ENCODE measurements at regions not wholly inside any gene's neighbourhood (a gene's known extent, or its start where the extent isn't known, plus 50 kb on each side); places are given as distances from the start of the nearest gene placed in this dataset.
"Not testable (repeated sequence)": the region's sequence is repeated elsewhere in the genome, so short reads cannot be mapped to it uniquely, and the experiment has no call there.

DNA sequence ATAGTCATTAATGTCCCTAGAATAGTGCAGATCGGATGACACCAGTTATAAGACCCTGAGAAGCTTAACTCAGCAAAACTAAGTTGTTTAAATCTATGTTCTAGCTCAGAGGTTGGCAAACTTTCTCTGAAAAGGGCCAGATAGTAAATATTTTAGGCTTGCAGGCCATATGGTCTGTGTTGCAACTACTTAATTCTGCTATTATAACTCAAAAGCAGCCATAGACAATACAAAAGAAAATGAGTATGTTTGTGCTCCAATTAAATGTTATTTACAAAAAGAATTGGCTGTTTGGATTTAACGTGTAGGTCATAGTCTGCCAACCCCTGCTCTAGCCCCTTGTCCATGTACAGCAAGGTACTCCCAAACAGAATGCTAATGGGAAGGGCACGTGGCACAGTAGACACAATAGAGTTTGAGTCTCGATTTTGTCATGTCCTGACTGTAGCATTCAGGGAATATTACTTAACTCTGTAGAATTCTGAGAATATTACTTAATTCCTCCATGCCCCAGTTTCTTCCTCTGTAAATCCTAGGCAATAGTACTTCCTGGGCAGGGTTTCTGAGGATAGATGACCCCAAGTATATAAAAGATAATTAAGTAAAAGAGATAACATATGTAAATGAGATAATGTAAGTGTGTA is 70.5 kb upstream of the ATP2C1 start:
- ATAC-seq (ENCODE audit: low FRiP score) (no peak), DNase-seq (no peak)
- H3K9me3 ChIP-seq (ENCODE audit: control insufficient read depth, low read length) = no peaks in the 10 kb centered on the region
- H3K27ac ChIP-seq (ENCODE audit: low read depth in 1 of 2, low read length in 2 of 2) = no peak overlapping the region
- H3K4me1 ChIP-seq (ENCODE audit: control insufficient read depth in 1 of 2, insufficient read depth in 2 of 2, low read length in 2 of 2) = no peaks in the 10 kb centered on the region
- no peaks in the 10 kb centered on the region for H3K36me3 ChIP-seq (ENCODE audit: control insufficient read depth in 1 of 2, insufficient read depth in 2 of 2, low read length in 1 of 2)
- WGBS, 2 donors = 73 to 77% methylated on average over 4 of the region's 4 CpGs
- intact Hi-C loops (cut with DNase I) = no loop called here
- no peaks in the 10 kb centered on the region for H3K27me3 ChIP-seq (ENCODE audit: control insufficient read depth in 1 of 2, insufficient read depth in 2 of 2, low read length in 1 of 2)
- H3K4me3 ChIP-seq (ENCODE audit: low read length in 2 of 2) = no peak overlapping the region

DNA sequence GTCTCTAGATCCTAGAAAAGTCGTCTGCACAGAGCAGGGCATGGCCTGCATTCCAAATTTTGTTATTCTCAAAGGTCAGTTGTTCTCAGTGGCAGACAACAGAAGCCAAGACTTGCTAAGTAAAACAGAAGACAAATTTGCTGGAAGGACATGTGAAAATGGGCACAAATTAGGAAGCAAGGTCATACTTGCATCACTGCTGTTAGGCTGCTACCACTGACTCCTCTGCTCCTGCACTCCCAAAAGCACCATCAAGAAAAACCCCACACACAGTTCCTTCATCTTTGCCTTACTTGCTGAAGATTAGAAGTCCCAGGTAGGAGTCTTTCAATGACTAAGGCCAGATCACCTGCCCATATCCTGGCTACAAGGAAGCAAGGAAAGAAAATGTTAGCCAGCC is 69.9 kb upstream of the ATP2C1 start:
- H3K9me3 ChIP-seq (ENCODE audit: control insufficient read depth, low read length) = no peaks in the 10 kb centered on the region
- intact Hi-C loops (cut with DNase I) = no loop called here
- 27 to 50% methylated on average over 1 of the region's 1 CpG for WGBS, 2 donors

DNA sequence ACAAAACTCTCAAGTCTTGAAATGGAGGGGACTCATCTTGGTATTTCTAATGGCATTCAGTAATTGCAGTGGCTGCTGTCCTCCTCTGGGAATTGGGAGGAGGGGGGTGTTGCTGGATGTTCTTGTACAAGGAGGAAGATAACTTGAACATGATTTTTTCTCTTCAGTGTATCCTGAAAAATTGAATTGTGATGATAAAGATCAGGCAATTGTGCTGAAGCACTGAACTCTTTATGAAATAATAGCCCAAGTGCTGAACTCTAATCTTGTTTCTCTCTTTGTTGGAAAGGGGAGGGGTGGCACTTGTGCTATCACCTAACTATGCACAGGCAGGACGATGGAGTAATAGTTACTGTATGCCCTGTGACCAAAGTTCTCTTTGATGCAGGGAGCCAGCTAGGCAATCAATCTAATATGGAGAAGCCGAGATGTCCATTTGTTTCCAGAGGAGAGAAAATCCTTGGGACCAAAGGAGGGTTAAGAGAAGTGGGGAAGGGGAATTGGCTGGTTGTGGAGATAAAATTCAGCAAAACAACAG is 68.1 kb upstream of the ATP2C1 start:
- DNase-seq (no peak), ATAC-seq (ENCODE audit: low FRiP score) (no peak)
- Histone ChIP-seq H3K4me1 (ENCODE audit: control insufficient read depth in 1 of 2, insufficient read depth in 2 of 2, low read length in 2 of 2) (no peaks in the 10 kb centered on the region), H3K27ac (ENCODE audit: low read depth in 1 of 2, low read length in 2 of 2) (no peak overlapping the region), H3K27me3 (ENCODE audit: control insufficient read depth in 1 of 2, insufficient read depth in 2 of 2, low read length in 1 of 2) (no peaks in the 10 kb centered on the region), H3K9me3 (ENCODE audit: control insufficient read depth, low read length) (no peaks in the 10 kb centered on the region), H3K4me3 (ENCODE audit: low read length in 2 of 2) (no peak overlapping the region), H3K36me3 (ENCODE audit: control insufficient read depth in 1 of 2, insufficient read depth in 2 of 2, low read length in 1 of 2) (no peaks in the 10 kb centered on the region)
- intact Hi-C loops (cut with DNase I) = no loop called here
- WGBS, 2 donors = 51 to 55% methylated on average over 2 of the region's 2 CpGs

More for the DNA sequence above, 69.9 kb upstream of the ATP2C1 start:
- Histone ChIP-seq H3K27me3 (ENCODE audit: control insufficient read depth in 1 of 2, insufficient read depth in 2 of 2, low read length in 1 of 2) (no peaks in the 10 kb centered on the region), H3K4me3 (ENCODE audit: low read length in 2 of 2) (no peak overlapping the region), H3K27ac (ENCODE audit: low read depth in 1 of 2, low read length in 2 of 2) (no peak overlapping the region), H3K4me1 (ENCODE audit: control insufficient read depth in 1 of 2, insufficient read depth in 2 of 2, low read length in 2 of 2) (no peaks in the 10 kb centered on the region), H3K36me3 (ENCODE audit: control insufficient read depth in 1 of 2, insufficient read depth in 2 of 2, low read length in 1 of 2) (no peaks in the 10 kb centered on the region)
- DNase-seq = no peak
- no peak for ATAC-seq (ENCODE audit: low FRiP score)

DNA sequence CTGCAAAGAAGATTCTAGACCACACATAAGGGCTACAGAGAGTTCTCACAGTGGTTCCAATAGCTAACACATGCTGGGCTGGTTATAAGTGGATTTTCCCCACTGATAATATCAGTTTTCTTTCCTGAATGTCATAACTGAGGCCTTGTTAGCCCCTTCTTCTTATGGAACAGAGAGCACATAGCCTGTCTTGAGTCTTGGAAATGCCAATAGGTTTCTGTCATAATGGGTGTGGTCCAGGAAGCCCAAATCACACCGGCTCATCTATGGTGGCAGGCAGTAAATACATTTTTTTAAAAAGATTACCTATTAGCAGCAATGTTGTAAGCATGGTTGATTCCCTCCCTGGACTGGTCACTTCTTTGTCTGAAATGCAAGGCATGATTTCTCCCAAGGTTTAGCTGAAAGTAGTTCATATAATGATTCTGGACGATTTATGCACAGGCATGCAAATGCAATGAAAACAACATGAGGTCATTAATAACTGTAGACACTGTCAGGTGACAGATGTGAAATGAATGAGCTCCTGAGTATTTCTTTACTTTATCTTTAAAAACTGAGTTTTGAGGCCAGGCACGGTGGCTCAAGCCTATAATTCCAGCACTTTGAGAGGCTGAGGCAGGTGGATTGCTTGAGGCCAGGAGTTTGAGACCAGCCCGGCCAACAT is 67.2 kb upstream of the ATP2C1 start:
- no peaks in the 10 kb centered on the region for H3K4me1 ChIP-seq (ENCODE audit: control insufficient read depth in 1 of 2, insufficient read depth in 2 of 2, low read length in 2 of 2)
- no peak overlapping the region for H3K4me3 ChIP-seq (ENCODE audit: low read length in 2 of 2)
- H3K9me3 ChIP-seq (ENCODE audit: control insufficient read depth, low read length) = no peaks in the 10 kb centered on the region
- ATAC-seq (ENCODE audit: low FRiP score) (no peak), DNase-seq (no peak)
- H3K27ac ChIP-seq (ENCODE audit: low read depth in 1 of 2, low read length in 2 of 2) = no peak overlapping the region
- no peaks in the 10 kb centered on the region for H3K36me3 ChIP-seq (ENCODE audit: control insufficient read depth in 1 of 2, insufficient read depth in 2 of 2, low read length in 1 of 2)
- intact Hi-C loops (cut with DNase I) = no loop called here
- no peaks in the 10 kb centered on the region for H3K27me3 ChIP-seq (ENCODE audit: control insufficient read depth in 1 of 2, insufficient read depth in 2 of 2, low read length in 1 of 2)
- 66 to 67% methylated on average over 4 of the region's 4 CpGs for WGBS, 2 donors

DNA sequence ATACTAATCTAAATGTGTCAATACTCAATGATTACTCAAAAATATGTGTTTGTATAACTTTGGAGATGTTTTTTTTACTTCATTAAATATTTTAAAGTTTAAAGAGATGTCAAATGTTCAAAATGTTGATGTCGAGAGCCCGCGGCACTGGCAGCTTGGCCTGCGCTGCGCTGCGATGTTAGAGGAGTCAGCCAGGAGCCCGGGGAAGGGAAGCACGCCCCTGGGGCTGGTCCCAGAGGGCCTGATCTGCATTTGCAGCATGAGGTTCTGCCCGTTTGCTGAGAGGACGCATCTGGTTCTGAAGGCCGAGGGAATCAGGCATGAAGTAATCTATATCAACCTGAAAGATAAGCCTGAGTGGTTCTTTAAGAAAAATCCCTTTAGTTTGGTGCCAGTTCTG is 66.4 kb upstream of the ATP2C1 start:
- DNase-seq = no peak
- 80 to 85% methylated on average over 11 of the region's 11 CpGs for WGBS, 2 donors
- no peaks in the 10 kb centered on the region for H3K4me1 ChIP-seq (ENCODE audit: control insufficient read depth in 1 of 2, insufficient read depth in 2 of 2, low read length in 2 of 2)
- no peaks in the 10 kb centered on the region for H3K36me3 ChIP-seq (ENCODE audit: control insufficient read depth in 1 of 2, insufficient read depth in 2 of 2, low read length in 1 of 2)
- H3K27me3 ChIP-seq (ENCODE audit: control insufficient read depth in 1 of 2, insufficient read depth in 2 of 2, low read length in 1 of 2) = no peaks in the 10 kb centered on the region
- H3K4me3 ChIP-seq (ENCODE audit: low read length in 2 of 2) = no peak overlapping the region
- no peak for ATAC-seq (ENCODE audit: low FRiP score)
- intact Hi-C loops (cut with DNase I) = no loop called here
- no peaks in the 10 kb centered on the region for H3K9me3 ChIP-seq (ENCODE audit: control insufficient read depth, low read length)
- no peak overlapping the region for H3K27ac ChIP-seq (ENCODE audit: low read depth in 1 of 2, low read length in 2 of 2)

DNA sequence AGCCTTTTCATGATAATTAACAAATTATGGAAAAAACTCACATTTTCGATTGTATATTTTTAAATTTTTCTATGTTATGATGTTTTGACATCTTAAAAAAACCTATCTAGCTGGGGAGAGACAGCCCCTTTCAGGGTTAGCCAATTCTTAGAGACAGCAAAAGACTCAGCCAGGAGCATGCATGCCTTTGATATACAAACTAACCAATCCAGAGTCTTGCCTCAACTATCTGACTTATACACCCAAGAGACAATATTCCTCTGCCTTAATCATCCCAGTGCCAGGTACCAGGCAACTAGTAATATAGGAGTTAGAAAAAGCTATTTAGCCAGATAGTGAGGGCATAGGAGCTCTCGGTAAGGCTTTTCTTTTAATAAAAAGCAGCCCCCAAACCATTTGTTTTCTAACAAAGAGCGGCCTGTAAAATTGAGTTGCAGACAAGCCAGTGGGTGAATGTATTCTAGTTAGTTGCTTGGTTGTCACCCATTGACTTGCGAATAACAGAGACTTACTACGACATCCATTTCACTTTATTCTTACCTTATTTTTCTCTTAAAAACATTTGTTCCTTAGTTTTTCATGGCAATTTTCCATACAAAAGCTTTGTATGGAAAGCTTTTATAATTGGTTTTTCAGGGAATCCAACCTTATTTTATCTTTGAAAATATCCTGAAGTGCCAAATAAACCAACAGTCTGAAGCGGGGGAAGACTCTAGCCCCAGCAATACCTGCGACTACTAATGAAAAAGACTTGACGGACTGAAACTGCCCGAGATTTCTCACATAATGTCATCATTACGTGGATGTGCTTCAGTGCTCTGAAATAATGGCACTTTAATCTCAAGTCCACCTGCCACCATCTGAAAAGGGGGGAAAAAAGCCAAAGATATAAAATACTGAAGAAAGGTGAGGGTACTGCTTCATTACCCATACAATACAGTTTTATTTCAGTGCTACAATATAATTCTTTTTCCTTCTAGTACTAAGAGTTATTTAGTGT is 64.6 kb upstream of the ATP2C1 start:
- WGBS, 2 donors = 74 to 81% methylated on average over 10 of the region's 10 CpGs
- no peak for DNase-seq
- Histone ChIP-seq H3K4me3 (ENCODE audit: low read length in 2 of 2) (no peak overlapping the region), H3K27ac (ENCODE audit: low read depth in 1 of 2, low read length in 2 of 2) (no peak overlapping the region), H3K36me3 (ENCODE audit: control insufficient read depth in 1 of 2, insufficient read depth in 2 of 2, low read length in 1 of 2) (no peaks in the 10 kb centered on the region), H3K4me1 (ENCODE audit: control insufficient read depth in 1 of 2, insufficient read depth in 2 of 2, low read length in 2 of 2) (no peaks in the 10 kb centered on the region), H3K27me3 (ENCODE audit: control insufficient read depth in 1 of 2, insufficient read depth in 2 of 2, low read length in 1 of 2) (no peaks in the 10 kb centered on the region), H3K9me3 (ENCODE audit: control insufficient read depth, low read length) (no peaks in the 10 kb centered on the region)
- ATAC-seq (ENCODE audit: low FRiP score) = no peak
- intact Hi-C loops (cut with DNase I) = no loop called here

DNA sequence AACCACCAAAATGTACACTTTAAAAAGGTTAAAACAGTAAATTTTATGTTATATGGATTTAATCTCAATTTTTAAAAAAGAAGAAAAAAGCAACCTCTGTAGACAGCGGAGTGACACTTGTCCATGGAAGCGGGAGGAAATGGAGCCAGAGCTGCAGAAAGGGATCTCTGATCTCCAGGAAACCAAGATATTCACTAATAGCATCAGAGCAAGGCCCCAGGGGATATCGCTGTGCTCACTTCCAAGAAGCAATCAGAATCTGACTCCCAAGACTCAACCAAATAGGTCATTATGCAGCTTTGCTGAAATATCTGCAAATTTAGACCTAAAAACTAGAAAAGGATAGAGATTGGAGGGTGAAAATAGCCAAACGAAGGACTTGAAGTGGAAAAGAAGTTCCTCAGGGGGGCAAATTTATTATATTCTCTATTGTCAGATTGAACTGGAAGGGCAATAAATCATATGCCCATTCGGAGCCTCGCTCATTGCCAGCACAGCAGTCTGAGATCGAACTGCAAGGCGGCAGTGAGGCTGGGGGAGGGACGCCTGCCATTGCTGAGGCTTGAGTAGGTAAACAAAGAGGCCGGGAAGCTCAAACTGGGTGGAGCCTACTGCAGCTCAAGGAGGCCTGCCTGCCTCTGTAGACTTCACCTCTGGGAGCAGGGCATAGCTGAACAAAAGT is 62.0 kb upstream of the ATP2C1 start:
- intact Hi-C loops (cut with DNase I) = no loop called here
- 33 to 40% methylated on average over 10 of the region's 10 CpGs for WGBS, 2 donors

DNA sequence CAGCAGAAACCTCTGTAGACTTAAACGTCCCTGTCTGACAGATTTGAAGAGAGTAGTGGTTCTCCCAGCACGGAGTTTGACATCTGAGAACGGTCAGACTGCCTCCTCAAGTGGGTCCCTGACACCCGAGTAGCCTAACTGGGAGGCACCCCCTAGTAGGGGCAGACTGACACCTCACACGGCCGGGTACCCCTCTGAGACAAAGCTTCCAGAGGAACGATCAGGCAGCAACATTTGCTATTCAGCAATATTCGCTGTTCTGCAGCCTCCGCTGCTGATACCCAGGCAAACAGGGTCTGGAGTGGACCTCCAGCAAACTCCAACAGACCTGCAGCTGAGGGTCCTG is 61.5 kb upstream of the ATP2C1 start:
- H3K9me3 ChIP-seq (ENCODE audit: control insufficient read depth, low read length); H3K36me3 ChIP-seq (ENCODE audit: control insufficient read depth in 1 of 2, insufficient read depth in 2 of 2, low read length in 1 of 2); H3K4me1 ChIP-seq (ENCODE audit: control insufficient read depth in 1 of 2, insufficient read depth in 2 of 2, low read length in 2 of 2); H3K27me3 ChIP-seq (ENCODE audit: control insufficient read depth in 1 of 2, insufficient read depth in 2 of 2, low read length in 1 of 2); ATAC-seq (ENCODE audit: low FRiP score); DNase-seq; H3K27ac ChIP-seq (ENCODE audit: low read depth in 1 of 2, low read length in 2 of 2); intact Hi-C loops (cut with DNase I); H3K4me3 ChIP-seq (ENCODE audit: low read length in 2 of 2): not testable (repeated sequence)
- 21 to 50% methylated on average over 6 to 8 of the region's 9 CpGs for WGBS, 2 donors

More for the DNA sequence above, 62.0 kb upstream of the ATP2C1 start:
- Histone ChIP-seq H3K4me1 (ENCODE audit: control insufficient read depth in 1 of 2, insufficient read depth in 2 of 2, low read length in 2 of 2) (no peaks in the 10 kb centered on the region), H3K27ac (ENCODE audit: low read depth in 1 of 2, low read length in 2 of 2) (no peak overlapping the region), H3K27me3 (ENCODE audit: control insufficient read depth in 1 of 2, insufficient read depth in 2 of 2, low read length in 1 of 2) (no peaks in the 10 kb centered on the region), H3K9me3 (ENCODE audit: control insufficient read depth, low read length) (no peaks in the 10 kb centered on the region), H3K36me3 (ENCODE audit: control insufficient read depth in 1 of 2, insufficient read depth in 2 of 2, low read length in 1 of 2) (no peaks in the 10 kb centered on the region), H3K4me3 (ENCODE audit: low read length in 2 of 2) (no peak overlapping the region)
- DNase-seq = no peak
- no peak for ATAC-seq (ENCODE audit: low FRiP score)

Data from aorta (tissue), 5 donors.